HepG2 (cell line): ENCODE measurements at regions not wholly inside any gene's neighbourhood (a gene's known extent, or its start where the extent isn't known, plus 50 kb on each side); places are given as distances from the start of the nearest gene placed in this dataset.

ENCODE experiments used
- ADNP ChIP-seq: sonication (generic); formaldehyde crosslinking; IDR thresholded peaks from 2 replicates; pipeline ENCODE4 v1.4.0; 2020; ENCODE audit warnings: missing genetic modification reagents
- NFIB ChIP-seq: sonication (generic); formaldehyde crosslinking; IDR thresholded peaks from 2 replicates; pipeline ENCODE4 v1.9.0; 2021; ENCODE audit warnings: missing genetic modification reagents, mild to moderate bottlenecking, borderline replicate concordance
- NFYB ChIP-seq: sonication (generic); formaldehyde crosslinking; IDR thresholded peaks from 2 replicates; pipeline ENCODE4 v1.4.0; 2020; ENCODE audit warnings: missing genetic modification reagents
- NR2C2 ChIP-seq: sonication (generic); formaldehyde crosslinking; IDR thresholded peaks from 2 replicates; pipeline ENCODE4 v1.4.0; 2020; ENCODE audit warnings: missing genetic modification reagents, mild to moderate bottlenecking, moderate library complexity, borderline replicate concordance
- NR3C1 ChIP-seq: sonication (generic); formaldehyde crosslinking; IDR thresholded peaks from 2 replicates; pipeline ENCODE4 v1.4.0; 2020; ENCODE audit warnings: missing genetic modification reagents
- PAX8 ChIP-seq: sonication (generic); formaldehyde crosslinking; IDR thresholded peaks from 2 replicates; pipeline ENCODE4 v1.8.0; 2022; ENCODE audit warnings: mild to moderate bottlenecking, missing genetic modification reagents, borderline replicate concordance
- SRSF4 ChIP-seq: fragments of 200-400 bp; formaldehyde crosslinking; IDR thresholded peaks from one replicate; pipeline ENCODE4 v1.6.1; 2018; ENCODE audit warnings: mild to moderate bottlenecking, low read depth, low read length, moderate library complexity; ENCODE audit not compliant: poor library complexity, severe bottlenecking
- TEAD3 ChIP-seq: optimal IDR thresholded peaks from 2 replicates; pipeline ENCODE3; 2016; ENCODE audit warnings: borderline replicate concordance
- ZBTB21 ChIP-seq: sonication (generic); formaldehyde crosslinking; IDR thresholded peaks from 2 replicates; pipeline ENCODE4 v1.4.0; 2020; ENCODE audit warnings: missing genetic modification reagents
- ZNF138 ChIP-seq: sonication (generic); formaldehyde crosslinking; IDR thresholded peaks from 2 replicates; pipeline ENCODE4 v1.5.0; 2020; ENCODE audit warnings: mild to moderate bottlenecking, low read depth, missing genetic modification reagents
- ZNF24 ChIP-seq: fragments of 450-650 bp; IDR thresholded peaks from 2 replicates; pipeline ENCODE4 v1.6.1; 2017; ENCODE audit warnings: antibody characterized with exemption, mild to moderate bottlenecking
- ZNF34 ChIP-seq: sonication (generic); formaldehyde crosslinking; IDR thresholded peaks from 2 replicates; pipeline ENCODE4 v1.4.0; 2020; ENCODE audit warnings: mild to moderate bottlenecking, missing genetic modification reagents, borderline replicate concordance
- ZNF546 ChIP-seq: sonication (generic); formaldehyde crosslinking; conservative IDR thresholded peaks from 2 replicates; pipeline ENCODE4 v1.8.1; 2023; ENCODE audit warnings: mild to moderate bottlenecking, missing genetic modification reagents
- ZNF557 ChIP-seq: sonication (generic); formaldehyde crosslinking; IDR thresholded peaks from 2 replicates; pipeline ENCODE4 v1.4.0; 2020; ENCODE audit warnings: missing genetic modification reagents
- ZNF570 ChIP-seq: sonication (generic); formaldehyde crosslinking; IDR thresholded peaks from 2 replicates; pipeline ENCODE4 v1.4.0; 2020; ENCODE audit warnings: mild to moderate bottlenecking, missing genetic modification reagents, borderline replicate concordance
- TF ChIP-seq, protein P1 (sequence below): IDR thresholded peaks from 2 replicates; pipeline ENCODE4 v1.6.1; 2016; ENCODE audit warnings: low read depth, missing genetic modification reagents, missing compliant biosample characterization
- TF ChIP-seq, protein P2 (sequence below): IDR thresholded peaks from 2 replicates; pipeline ENCODE4 v1.6.1; 2018; ENCODE audit warnings: missing genetic modification reagents, mild to moderate bottlenecking, missing compliant biosample characterization
- TF ChIP-seq, protein P3 (sequence below): sonication (generic); formaldehyde crosslinking; IDR thresholded peaks from 2 replicates; pipeline ENCODE4 v1.4.0; 2020; ENCODE audit warnings: missing genetic modification reagents
- TF ChIP-seq, protein P4 (sequence below): IDR thresholded peaks from 2 replicates; pipeline ENCODE4 v1.6.1; 2016; ENCODE audit warnings: mild to moderate bottlenecking
- TF ChIP-seq, protein P5 (sequence below): sonication (generic); formaldehyde crosslinking; IDR thresholded peaks from 2 replicates; pipeline ENCODE4 v1.4.0; 2020; ENCODE audit warnings: low read depth, mild to moderate bottlenecking, missing genetic modification reagents

DNA sequence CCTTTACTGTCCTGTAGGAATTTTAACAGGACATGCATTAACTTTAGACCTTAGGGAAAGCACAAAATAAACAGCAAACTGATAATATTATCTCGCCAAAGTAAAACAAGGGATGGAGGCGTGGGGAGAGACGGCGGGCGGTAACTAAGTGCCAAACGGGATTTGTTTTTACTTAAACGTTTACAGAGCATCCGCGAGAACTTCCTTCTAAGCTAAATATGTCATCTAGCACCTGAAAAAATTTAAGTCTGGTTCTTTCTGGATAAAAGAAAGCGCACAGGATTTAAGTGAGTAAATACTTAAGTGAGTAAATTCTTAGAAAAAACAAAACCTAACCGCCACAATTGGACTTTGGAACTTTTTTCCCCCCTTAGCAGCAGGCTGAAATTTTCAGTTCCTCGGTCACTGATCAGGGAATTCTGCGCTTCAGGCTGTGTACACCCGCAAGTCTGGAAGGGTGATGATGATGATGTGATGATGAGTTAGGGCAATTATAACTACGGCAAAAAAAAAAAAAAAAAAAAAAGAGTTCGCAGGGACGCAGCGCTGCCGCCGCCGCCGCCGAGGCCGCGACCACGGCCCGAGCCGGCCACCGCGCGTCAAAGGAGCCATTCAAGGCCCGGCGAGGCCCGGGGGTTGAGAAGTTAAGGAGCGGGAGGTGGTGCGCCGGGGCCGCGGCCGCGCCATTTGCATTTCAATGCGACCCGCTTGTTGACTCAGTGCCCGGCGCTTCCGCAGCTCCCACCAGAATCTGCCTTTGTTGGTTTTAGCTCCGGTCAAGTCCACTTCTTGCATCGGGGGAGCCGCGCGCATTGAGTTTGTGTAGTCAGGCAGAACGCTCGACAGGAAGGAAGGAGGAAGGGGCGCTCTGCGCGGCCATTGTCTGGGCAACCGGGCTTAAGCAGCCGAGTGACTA lies 108.8 kb downstream of the SPRY1 start (continued):
- TF ChIP-seq, protein P1, sequence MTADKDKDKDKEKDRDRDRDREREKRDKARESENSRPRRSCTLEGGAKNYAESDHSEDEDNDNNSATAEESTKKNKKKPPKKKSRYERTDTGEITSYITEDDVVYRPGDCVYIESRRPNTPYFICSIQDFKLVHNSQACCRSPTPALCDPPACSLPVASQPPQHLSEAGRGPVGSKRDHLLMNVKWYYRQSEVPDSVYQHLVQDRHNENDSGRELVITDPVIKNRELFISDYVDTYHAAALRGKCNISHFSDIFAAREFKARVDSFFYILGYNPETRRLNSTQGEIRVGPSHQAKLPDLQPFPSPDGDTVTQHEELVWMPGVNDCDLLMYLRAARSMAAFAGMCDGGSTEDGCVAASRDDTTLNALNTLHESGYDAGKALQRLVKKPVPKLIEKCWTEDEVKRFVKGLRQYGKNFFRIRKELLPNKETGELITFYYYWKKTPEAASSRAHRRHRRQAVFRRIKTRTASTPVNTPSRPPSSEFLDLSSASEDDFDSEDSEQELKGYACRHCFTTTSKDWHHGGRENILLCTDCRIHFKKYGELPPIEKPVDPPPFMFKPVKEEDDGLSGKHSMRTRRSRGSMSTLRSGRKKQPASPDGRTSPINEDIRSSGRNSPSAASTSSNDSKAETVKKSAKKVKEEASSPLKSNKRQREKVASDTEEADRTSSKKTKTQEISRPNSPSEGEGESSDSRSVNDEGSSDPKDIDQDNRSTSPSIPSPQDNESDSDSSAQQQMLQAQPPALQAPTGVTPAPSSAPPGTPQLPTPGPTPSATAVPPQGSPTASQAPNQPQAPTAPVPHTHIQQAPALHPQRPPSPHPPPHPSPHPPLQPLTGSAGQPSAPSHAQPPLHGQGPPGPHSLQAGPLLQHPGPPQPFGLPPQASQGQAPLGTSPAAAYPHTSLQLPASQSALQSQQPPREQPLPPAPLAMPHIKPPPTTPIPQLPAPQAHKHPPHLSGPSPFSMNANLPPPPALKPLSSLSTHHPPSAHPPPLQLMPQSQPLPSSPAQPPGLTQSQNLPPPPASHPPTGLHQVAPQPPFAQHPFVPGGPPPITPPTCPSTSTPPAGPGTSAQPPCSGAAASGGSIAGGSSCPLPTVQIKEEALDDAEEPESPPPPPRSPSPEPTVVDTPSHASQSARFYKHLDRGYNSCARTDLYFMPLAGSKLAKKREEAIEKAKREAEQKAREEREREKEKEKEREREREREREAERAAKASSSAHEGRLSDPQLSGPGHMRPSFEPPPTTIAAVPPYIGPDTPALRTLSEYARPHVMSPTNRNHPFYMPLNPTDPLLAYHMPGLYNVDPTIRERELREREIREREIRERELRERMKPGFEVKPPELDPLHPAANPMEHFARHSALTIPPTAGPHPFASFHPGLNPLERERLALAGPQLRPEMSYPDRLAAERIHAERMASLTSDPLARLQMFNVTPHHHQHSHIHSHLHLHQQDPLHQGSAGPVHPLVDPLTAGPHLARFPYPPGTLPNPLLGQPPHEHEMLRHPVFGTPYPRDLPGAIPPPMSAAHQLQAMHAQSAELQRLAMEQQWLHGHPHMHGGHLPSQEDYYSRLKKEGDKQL (CRISPR knock-in tag), result peak; percentile 87
- TF ChIP-seq NR3C1 (CRISPR knock-in tag) (no peak), ZNF138 (CRISPR knock-in tag) (no peak), ZNF24 (no peak), ZNF557 (no peak), NR2C2 (CRISPR knock-in tag) (no peak; the same call in 1 of the 2 replicates), ADNP (CRISPR knock-in tag) (no peak), TEAD3 (CRISPR knock-in tag) (peak; percentile 85), NFIB (no peak), NFYB (CRISPR knock-in tag) (no peak), ZNF34 (CRISPR knock-in tag) (no peak; the same call in 1 of the 2 replicates), ZBTB21 (CRISPR knock-in tag) (no peak), PAX8 (CRISPR knock-in tag) (no peak), ZNF570 (no peak), ZNF546 (CRISPR knock-in tag) (no peak), SRSF4 (no peak)
- TF ChIP-seq, protein P2, sequence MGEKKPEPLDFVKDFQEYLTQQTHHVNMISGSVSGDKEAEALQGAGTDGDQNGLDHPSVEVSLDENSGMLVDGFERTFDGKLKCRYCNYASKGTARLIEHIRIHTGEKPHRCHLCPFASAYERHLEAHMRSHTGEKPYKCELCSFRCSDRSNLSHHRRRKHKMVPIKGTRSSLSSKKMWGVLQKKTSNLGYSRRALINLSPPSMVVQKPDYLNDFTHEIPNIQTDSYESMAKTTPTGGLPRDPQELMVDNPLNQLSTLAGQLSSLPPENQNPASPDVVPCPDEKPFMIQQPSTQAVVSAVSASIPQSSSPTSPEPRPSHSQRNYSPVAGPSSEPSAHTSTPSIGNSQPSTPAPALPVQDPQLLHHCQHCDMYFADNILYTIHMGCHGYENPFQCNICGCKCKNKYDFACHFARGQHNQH (CRISPR knock-in tag), result peak; percentile 94
- TF ChIP-seq, protein P3, sequence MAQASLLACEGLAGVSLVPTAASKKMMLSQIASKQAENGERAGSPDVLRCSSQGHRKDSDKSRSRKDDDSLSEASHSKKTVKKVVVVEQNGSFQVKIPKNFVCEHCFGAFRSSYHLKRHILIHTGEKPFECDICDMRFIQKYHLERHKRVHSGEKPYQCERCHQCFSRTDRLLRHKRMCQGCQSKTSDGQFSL (CRISPR knock-in tag), result 0 out of 2 replicates have a peak, but pooled peaks have one; percentile 12
- TF ChIP-seq, protein P4, sequence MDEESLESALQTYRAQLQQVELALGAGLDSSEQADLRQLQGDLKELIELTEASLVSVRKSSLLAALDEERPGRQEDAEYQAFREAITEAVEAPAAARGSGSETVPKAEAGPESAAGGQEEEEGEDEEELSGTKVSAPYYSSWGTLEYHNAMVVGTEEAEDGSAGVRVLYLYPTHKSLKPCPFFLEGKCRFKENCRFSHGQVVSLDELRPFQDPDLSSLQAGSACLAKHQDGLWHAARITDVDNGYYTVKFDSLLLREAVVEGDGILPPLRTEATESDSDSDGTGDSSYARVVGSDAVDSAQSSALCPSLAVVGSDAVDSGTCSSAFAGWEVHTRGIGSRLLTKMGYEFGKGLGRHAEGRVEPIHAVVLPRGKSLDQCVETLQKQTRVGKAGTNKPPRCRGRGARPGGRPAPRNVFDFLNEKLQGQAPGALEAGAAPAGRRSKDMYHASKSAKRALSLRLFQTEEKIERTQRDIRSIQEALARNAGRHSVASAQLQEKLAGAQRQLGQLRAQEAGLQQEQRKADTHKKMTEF (CRISPR knock-in tag), result peak; percentile 96
- TF ChIP-seq, protein P5, sequence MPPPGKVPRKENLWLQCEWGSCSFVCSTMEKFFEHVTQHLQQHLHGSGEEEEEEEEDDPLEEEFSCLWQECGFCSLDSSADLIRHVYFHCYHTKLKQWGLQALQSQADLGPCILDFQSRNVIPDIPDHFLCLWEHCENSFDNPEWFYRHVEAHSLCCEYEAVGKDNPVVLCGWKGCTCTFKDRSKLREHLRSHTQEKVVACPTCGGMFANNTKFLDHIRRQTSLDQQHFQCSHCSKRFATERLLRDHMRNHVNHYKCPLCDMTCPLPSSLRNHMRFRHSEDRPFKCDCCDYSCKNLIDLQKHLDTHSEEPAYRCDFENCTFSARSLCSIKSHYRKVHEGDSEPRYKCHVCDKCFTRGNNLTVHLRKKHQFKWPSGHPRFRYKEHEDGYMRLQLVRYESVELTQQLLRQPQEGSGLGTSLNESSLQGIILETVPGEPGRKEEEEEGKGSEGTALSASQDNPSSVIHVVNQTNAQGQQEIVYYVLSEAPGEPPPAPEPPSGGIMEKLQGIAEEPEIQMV (CRISPR knock-in tag), result no peak
